Spinal cord (tissue), 9 donors: ENCODE measurements at regions not wholly inside any gene's neighbourhood (a gene's known extent, or its start where the extent isn't known, plus 50 kb on each side); places are given as distances from the start of the nearest gene placed in this dataset.
"Not testable (repeated sequence)": the region's sequence is repeated elsewhere in the genome, so short reads cannot be mapped to it uniquely, and the experiment has no call there.

Experiments
- DNase-seq, 6 donors: peaks; one replicate each; pipeline versions ENCODE4 v3.0.0 to v3.0.0-alpha.2; 2013 to 2015; ENCODE audit warnings: low spot score in 6 of 6, low read depth in 4 of 6
- H3K27ac ChIP-seq: one replicate; pipeline ENCODE4 v1.5.1; 2013; ENCODE audit warnings: low read depth, low read length, control low read depth
- H3K27me3 ChIP-seq: one replicate; pipeline ENCODE4 v1.6.1; 2013; ENCODE audit warnings: low read length; ENCODE audit not compliant: control insufficient read depth, insufficient read depth
- H3K36me3 ChIP-seq: one replicate; pipeline ENCODE4 v1.6.1; 2013; ENCODE audit warnings: low read length; ENCODE audit not compliant: control insufficient read depth, insufficient read depth
- H3K4me1 ChIP-seq: one replicate; pipeline ENCODE4 v1.6.1; 2013; ENCODE audit warnings: low read length; ENCODE audit not compliant: control insufficient read depth, insufficient read depth
- H3K4me3 ChIP-seq: one replicate; pipeline ENCODE4 v1.5.1; 2013; ENCODE audit warnings: low read depth, low read length, control low read depth
- H3K9me3 ChIP-seq: one replicate; pipeline ENCODE4 v1.6.1; 2013; ENCODE audit warnings: low read length; ENCODE audit not compliant: control insufficient read depth, insufficient read depth
- WGBS: methylation state at CpG from one replicate; pipeline ENCODE4 v1.1.5; 2013; ENCODE audit warnings: missing lambda C conversion rate; ENCODE audit not compliant: insufficient coverage; 5-methylcytosine and 5-hydroxymethylcytosine counted together
- donor health status: healthy.

- Histone ChIP-seq H3K9me3 (no peaks in the 10 kb centered on the region), H3K36me3 (no peaks in the 10 kb centered on the region), H3K27me3 (peaks cover 3% of the 10 kb centered on the region), H3K4me3 (no peak overlapping the region), H3K4me1 (no peaks in the 10 kb centered on the region), H3K27ac (no peak overlapping the region)
- no peak for DNase-seq
- WGBS = no CpG with 5 or more reads among the region's 2 CpGs
These were observed 69.6 kb downstream of the SERTM2 start for GRCh38 chrX:111581086-111581485.

- H3K27me3 ChIP-seq = peaks cover 5% of the 10 kb centered on the region
- H3K4me1 ChIP-seq = no peaks in the 10 kb centered on the region
- no peak for DNase-seq
- no peaks in the 10 kb centered on the region for H3K9me3 ChIP-seq
- no peaks in the 10 kb centered on the region for H3K36me3 ChIP-seq
- no peak overlapping the region for H3K4me3 ChIP-seq
- no peak overlapping the region for H3K27ac ChIP-seq
- 0% methylated on average over 1 of the region's 2 CpGs for WGBS
These were observed 73.9 kb downstream of the SERTM2 start for GRCh38 chrX:111585337-111585736.

GRCh38 chrX:111594348-111594877 lies 83.0 kb downstream of the SERTM2 start:
- 66% methylated on average over 11 of the region's 28 CpGs for WGBS
- not testable (repeated sequence) for DNase-seq, H3K9me3 ChIP-seq, H3K36me3 ChIP-seq, H3K27me3 ChIP-seq, H3K4me3 ChIP-seq, H3K27ac ChIP-seq, H3K4me1 ChIP-seq

GRCh38 chrX:111597967-111598366 lies 83.0 kb upstream of the ALG13 start:
- no peak for DNase-seq

GRCh38 chrX:111608724-111609123 lies 72.2 kb upstream of the ALG13 start:
- no peak overlapping the region for H3K27ac ChIP-seq
- no peaks in the 10 kb centered on the region for H3K4me1 ChIP-seq
- no peaks in the 10 kb centered on the region for H3K9me3 ChIP-seq
- no peaks in the 10 kb centered on the region for H3K36me3 ChIP-seq
- 92% methylated on average over 2 of the region's 3 CpGs for WGBS
- H3K4me3 ChIP-seq = no peak overlapping the region
- no peak for DNase-seq
- peaks cover 4% of the 10 kb centered on the region for H3K27me3 ChIP-seq

More at GRCh38 chrX:111597967-111598366, 83.0 kb upstream of the ALG13 start:
- no peaks in the 10 kb centered on the region for H3K27me3 ChIP-seq
- H3K9me3 ChIP-seq = no peaks in the 10 kb centered on the region
- no peaks in the 10 kb centered on the region for H3K36me3 ChIP-seq
- no peak overlapping the region for H3K4me3 ChIP-seq
- H3K4me1 ChIP-seq = no peaks in the 10 kb centered on the region
- 86% methylated on average over 2 of the region's 2 CpGs for WGBS
- no peak overlapping the region for H3K27ac ChIP-seq

GRCh38 chrX:111609206-111609605 lies 71.8 kb upstream of the ALG13 start:
- Histone ChIP-seq H3K27ac (no peak overlapping the region), H3K27me3 (peaks cover 4% of the 10 kb centered on the region), H3K36me3 (no peaks in the 10 kb centered on the region), H3K4me3 (no peak overlapping the region), H3K9me3 (no peaks in the 10 kb centered on the region), H3K4me1 (no peaks in the 10 kb centered on the region)
- DNase-seq = peak in 1 of 6 donors; percentile 18
- no CpG with 5 or more reads among the region's 3 CpGs for WGBS

- Histone ChIP-seq H3K4me1 (no peaks in the 10 kb centered on the region), H3K4me3 (no peak overlapping the region), H3K27ac (no peak overlapping the region), H3K9me3 (no peaks in the 10 kb centered on the region), H3K27me3 (no peaks in the 10 kb centered on the region), H3K36me3 (no peaks in the 10 kb centered on the region)
- WGBS = 98% methylated on average over 5 of the region's 7 CpGs
- no peak for DNase-seq
These were observed 65.7 kb upstream of the ALG13 start for GRCh38 chrX:111615227-111615626.

GRCh38 chrX:111616786-111617185 lies 64.2 kb upstream of the ALG13 start:
- H3K27ac ChIP-seq = no peak overlapping the region
- no peaks in the 10 kb centered on the region for H3K9me3 ChIP-seq
- H3K4me1 ChIP-seq = no peaks in the 10 kb centered on the region
- H3K27me3 ChIP-seq = no peaks in the 10 kb centered on the region
- no peaks in the 10 kb centered on the region for H3K36me3 ChIP-seq
- DNase-seq = no peak
- H3K4me3 ChIP-seq = no peak overlapping the region

- not testable (repeated sequence) for H3K27me3 ChIP-seq, H3K4me3 ChIP-seq, DNase-seq, H3K36me3 ChIP-seq, H3K4me1 ChIP-seq, H3K27ac ChIP-seq, H3K9me3 ChIP-seq
- 100% methylated on average over 2 of the region's 11 CpGs for WGBS
These were observed 60.9 kb upstream of the ALG13 start for GRCh38 chrX:111620084-111620483.

GRCh38 chrX:111624169-111624568 lies 56.8 kb upstream of the ALG13 start:
- no peak for DNase-seq
- Histone ChIP-seq H3K4me1 (no peaks in the 10 kb centered on the region), H3K36me3 (no peaks in the 10 kb centered on the region), H3K9me3 (no peaks in the 10 kb centered on the region), H3K27ac (no peak overlapping the region), H3K27me3 (no peaks in the 10 kb centered on the region), H3K4me3 (no peak overlapping the region)
- 82% methylated on average over 23 of the region's 24 CpGs for WGBS
